Spleen (tissue), 7 donors: ENCODE measurements at regions not wholly inside any gene's neighbourhood (a gene's known extent, or its start where the extent isn't known, plus 50 kb on each side); places are given as distances from the start of the nearest gene placed in this dataset.

ENCODE experiments used
- CTCF ChIP-seq, 11 experiments: fragments of 200-600 bp in 7 of 11; fragments of 450-650 bp in 4 of 11; sonication (generic) in 4 of 11; IDR thresholded peaks in 8 of 11; conservative IDR thresholded peaks in 3 of 11; 1 replicate in 7 of 11; 2 replicates in 4 of 11; pipeline versions ENCODE4 v1.4.0 to v1.8.0; 2016 to 2021; ENCODE audit warnings: antibody characterized with exemption in 11 of 11, inconsistent platforms in 4 of 11, mild to moderate bottlenecking in 1 of 11
- POLR2A ChIP-seq, 3 donors: fragments of 450-650 bp; IDR thresholded peaks; one replicate each; pipeline ENCODE4 v1.5.1; 2017; ENCODE audit warnings: antibody characterized with exemption in 3 of 3, mild to moderate bottlenecking in 1 of 3
- POLR2AphosphoS5 ChIP-seq, 3 donors: sonication (generic); formaldehyde crosslinking; IDR thresholded peaks; one replicate each; pipeline ENCODE4 v1.5.1; 2017; ENCODE audit warnings: antibody characterized with exemption in 3 of 3
- donor health status: DM: no; HTN: no; CAD: no; lungs with moderate emphysema.
- donor health status: DM: no; HTN: no; CAD: no.
- donor health status: DM: no; HTN: no; CAD: no.

- TF ChIP-seq CTCF (IDR thresholded peaks at IDR 0.05 in 8 of 11, conservative IDR thresholded peaks at IDR 0.05 in 3 of 11) (no peak), POLR2AphosphoS5 (IDR thresholded peaks at IDR 0.05) (no peak), POLR2A (IDR thresholded peaks at IDR 0.05) (no peak)
Measured at GRCh38 chr2:12921321-12921720, 204.6 kb downstream of the TRIB2 start.
